ENCODE measurements at regions not wholly inside any gene's neighbourhood (a gene's known extent, or its start where the extent isn't known, plus 50 kb on each side); places are given as distances from the start of the nearest gene placed in this dataset.

- Histone ChIP-seq H3K9me3 (replicated peaks; ENCODE audit: control insufficient read depth, insufficient read depth, low read length) (no peaks in the 10 kb centered on the region), H4K20me1 (ENCODE audit: control insufficient read depth, insufficient read depth) (no peaks in the 10 kb centered on the region), H3K27ac (ENCODE audit: control insufficient read depth, insufficient read depth) (no peak overlapping the region), H3K36me3 (ENCODE audit: control insufficient read depth in 2 of 2, insufficient read depth in 2 of 2, low read length in 1 of 2) (no peaks in the 10 kb centered on the region), H3K4me2 (ENCODE audit: control insufficient read depth, insufficient read depth) (no peak overlapping the region), H2AFZ (ENCODE audit: control insufficient read depth, low read depth, low read length) (no peak overlapping the region), H3K27me3 (replicated peaks in 1 of 2; ENCODE audit: control insufficient read depth in 2 of 2, insufficient read depth in 2 of 2, low read length in 1 of 2) (no peaks in the 10 kb centered on the region), H3K79me2 (ENCODE audit: control insufficient read depth, insufficient read depth, low read length) (no peaks in the 10 kb centered on the region), H3K4me1 (ENCODE audit: control insufficient read depth, insufficient read depth, low read length) (no peaks in the 10 kb centered on the region), H3K9ac (ENCODE audit: control insufficient read depth, insufficient read depth, low read length) (no peak overlapping the region), H3K4me3 (no peak overlapping the region)
- in situ Hi-C loops (cut with MboI) (no loop called here), intact Hi-C loops (cut with micrococcal nuclease; ENCODE audit: unreplicated experiment) (no loop called here)
- no peak for TF ChIP-seq NR2F1 (conservative IDR thresholded peaks at IDR 0.05)
- ChIA-PET CTCF (no interaction called here), SMC1A (ENCODE audit: uncharacterized antibody, unreplicated experiment) (no interaction called here), POLR2A (no interaction called here), RAD21 (ENCODE audit: unreplicated experiment) (no interaction called here)
- ATAC-seq, result no peak
- 0% methylated on average over 1 of the region's 1 CpG for WGBS (ENCODE audit: insufficient coverage, insufficient replicate concordance, low lambda C conversion rate, missing lambda C conversion rate)
- DNase-seq (ENCODE audit: low read depth, low spot score), result no peak
- BruUV-seq (replicated peaks), result no TSS peak
- no peak for FAIRE-seq
Observed at GRCh38 chr7:91651986-91652385, 228.5 kb downstream of the MTERF1 start.

GRCh38 chr7:91653286-91653685 is 227.2 kb downstream of the MTERF1 start:
- no peaks in the 10 kb centered on the region for H3K79me2 ChIP-seq (ENCODE audit: control insufficient read depth, insufficient read depth, low read length)
- no peak for ATAC-seq
- POLR2A ChIA-PET, result no interaction called here
- no TSS peak for BruUV-seq (replicated peaks)
- no peak overlapping the region for H2AFZ ChIP-seq (ENCODE audit: control insufficient read depth, low read depth, low read length)
- DNase-seq (ENCODE audit: low read depth, low spot score), result no peak
- no peak overlapping the region for H3K4me2 ChIP-seq (ENCODE audit: control insufficient read depth, insufficient read depth)
- in situ Hi-C loops (cut with MboI) (no loop called here), intact Hi-C loops (cut with micrococcal nuclease; ENCODE audit: unreplicated experiment) (no loop called here)
- CTCF ChIA-PET, result no interaction called here
- RAD21 ChIA-PET (ENCODE audit: unreplicated experiment), result interaction anchor here (1.1 kb wide), 1 partner anchor 14 kb away, joined by 3 read pairs; no protein-coding TSS in a partner anchor
- H4K20me1 ChIP-seq (ENCODE audit: control insufficient read depth, insufficient read depth), result no peaks in the 10 kb centered on the region
- no peaks in the 10 kb centered on the region for H3K36me3 ChIP-seq (ENCODE audit: control insufficient read depth in 2 of 2, insufficient read depth in 2 of 2, low read length in 1 of 2)
- FAIRE-seq, result no peak
- no peak overlapping the region for H3K4me3 ChIP-seq
- H3K27me3 ChIP-seq (replicated peaks in 1 of 2; ENCODE audit: control insufficient read depth in 2 of 2, insufficient read depth in 2 of 2, low read length in 1 of 2), result no peaks in the 10 kb centered on the region
- H3K4me1 ChIP-seq (ENCODE audit: control insufficient read depth, insufficient read depth, low read length), result no peaks in the 10 kb centered on the region
- SMC1A ChIA-PET (ENCODE audit: uncharacterized antibody, unreplicated experiment), result no interaction called here
- no peak overlapping the region for H3K27ac ChIP-seq (ENCODE audit: control insufficient read depth, insufficient read depth)
- H3K9ac ChIP-seq (ENCODE audit: control insufficient read depth, insufficient read depth, low read length), result no peak overlapping the region
- no peaks in the 10 kb centered on the region for H3K9me3 ChIP-seq (replicated peaks; ENCODE audit: control insufficient read depth, insufficient read depth, low read length)
- TF ChIP-seq NR2C1 (IDR thresholded peaks at IDR 0.05) (no peak), TCF12 (IDR thresholded peaks at IDR 0.05; ENCODE audit: low read depth, low read length) (no peak), KAT2A (conservative IDR thresholded peaks at IDR 0.05; ENCODE audit: control insufficient read depth, low read depth, low read length) (no peak), ASH2L (IDR thresholded peaks at IDR 0.05; ENCODE audit: borderline replicate concordance, low read depth) (no peak), RBBP5 (conservative IDR thresholded peaks at IDR 0.05) (no peak), SRF (IDR thresholded peaks at IDR 0.05; ENCODE audit: low read depth in 2 of 2, low read length in 2 of 2) (no peak), SUPT20H (IDR thresholded peaks at IDR 0.05; ENCODE audit: borderline replicate concordance, control insufficient read depth, low read depth, low read length) (no peak), SMAD1 (IDR thresholded peaks at IDR 0.05; ENCODE audit: low read depth, partially characterized antibody) (no peak), NFIC (IDR thresholded peaks at IDR 0.05; ENCODE audit: low read depth, low read length) (no peak), HDGF (IDR thresholded peaks at IDR 0.05) (no peak), SP1 (IDR thresholded peaks at IDR 0.05; ENCODE audit: low read depth, low read length) (no peak), REST (IDR thresholded peaks at IDR 0.05; ENCODE audit: low read depth, low read length) (no peak)
- TF ChIP-seq, protein P1, sequence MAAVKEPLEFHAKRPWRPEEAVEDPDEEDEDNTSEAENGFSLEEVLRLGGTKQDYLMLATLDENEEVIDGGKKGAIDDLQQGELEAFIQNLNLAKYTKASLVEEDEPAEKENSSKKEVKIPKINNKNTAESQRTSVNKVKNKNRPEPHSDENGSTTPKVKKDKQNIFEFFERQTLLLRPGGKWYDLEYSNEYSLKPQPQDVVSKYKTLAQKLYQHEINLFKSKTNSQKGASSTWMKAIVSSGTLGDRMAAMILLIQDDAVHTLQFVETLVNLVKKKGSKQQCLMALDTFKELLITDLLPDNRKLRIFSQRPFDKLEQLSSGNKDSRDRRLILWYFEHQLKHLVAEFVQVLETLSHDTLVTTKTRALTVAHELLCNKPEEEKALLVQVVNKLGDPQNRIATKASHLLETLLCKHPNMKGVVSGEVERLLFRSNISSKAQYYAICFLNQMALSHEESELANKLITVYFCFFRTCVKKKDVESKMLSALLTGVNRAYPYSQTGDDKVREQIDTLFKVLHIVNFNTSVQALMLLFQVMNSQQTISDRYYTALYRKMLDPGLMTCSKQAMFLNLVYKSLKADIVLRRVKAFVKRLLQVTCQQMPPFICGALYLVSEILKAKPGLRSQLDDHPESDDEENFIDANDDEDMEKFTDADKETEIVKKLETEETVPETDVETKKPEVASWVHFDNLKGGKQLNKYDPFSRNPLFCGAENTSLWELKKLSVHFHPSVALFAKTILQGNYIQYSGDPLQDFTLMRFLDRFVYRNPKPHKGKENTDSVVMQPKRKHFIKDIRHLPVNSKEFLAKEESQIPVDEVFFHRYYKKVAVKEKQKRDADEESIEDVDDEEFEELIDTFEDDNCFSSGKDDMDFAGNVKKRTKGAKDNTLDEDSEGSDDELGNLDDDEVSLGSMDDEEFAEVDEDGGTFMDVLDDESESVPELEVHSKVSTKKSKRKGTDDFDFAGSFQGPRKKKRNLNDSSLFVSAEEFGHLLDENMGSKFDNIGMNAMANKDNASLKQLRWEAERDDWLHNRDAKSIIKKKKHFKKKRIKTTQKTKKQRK (IDR thresholded peaks at IDR 0.05; ENCODE audit: low read depth, low read length), result no peak
